ENCODE measurements at regions not wholly inside any gene's neighbourhood (a gene's known extent, or its start where the extent isn't known, plus 50 kb on each side); places are given as distances from the start of the nearest gene placed in this dataset.

DNA sequence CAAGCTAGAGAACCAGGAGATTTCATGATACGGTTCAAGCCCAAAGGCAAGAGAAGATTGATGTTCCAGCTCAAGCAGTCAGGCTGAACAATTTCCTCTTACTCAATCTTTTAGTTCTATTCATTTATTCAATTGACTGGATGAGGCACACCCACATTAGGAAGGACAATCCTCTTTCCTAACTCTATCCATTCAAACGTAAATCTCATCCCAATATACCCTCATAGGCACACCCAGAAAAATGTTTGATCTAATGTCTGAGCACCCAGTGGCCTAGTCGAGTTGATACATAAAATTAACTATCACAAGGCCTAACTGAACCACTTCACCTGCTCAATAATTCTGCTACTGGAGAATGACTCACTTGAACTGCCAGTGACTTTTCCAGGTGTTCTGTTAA lies 180.7 kb downstream of the RAD51AP2 start:
- Histone ChIP-seq H3K9me2 (replicated peaks; ENCODE audit: insufficient read depth) (no peaks in the 10 kb centered on the region), H3K9me3 (ENCODE audit: low read depth) (no peaks in the 10 kb centered on the region), H2AFZ (no peak overlapping the region), H4K20me1 (ENCODE audit: insufficient read depth, poor library complexity, severe bottlenecking) (no peaks in the 10 kb centered on the region), H3K4me1 (ENCODE audit: insufficient read depth) (no peaks in the 10 kb centered on the region), H3K36me3 (replicated peaks; ENCODE audit: insufficient read depth, low read depth) (no peaks in the 10 kb centered on the region), H3K79me2 (no peaks in the 10 kb centered on the region), H3K27ac (no peak overlapping the region), H3K4me2 (no peak overlapping the region), H3K4me3 (no peak overlapping the region), H3K27me3 (no peaks in the 10 kb centered on the region)
- TF ChIP-seq, protein P1, sequence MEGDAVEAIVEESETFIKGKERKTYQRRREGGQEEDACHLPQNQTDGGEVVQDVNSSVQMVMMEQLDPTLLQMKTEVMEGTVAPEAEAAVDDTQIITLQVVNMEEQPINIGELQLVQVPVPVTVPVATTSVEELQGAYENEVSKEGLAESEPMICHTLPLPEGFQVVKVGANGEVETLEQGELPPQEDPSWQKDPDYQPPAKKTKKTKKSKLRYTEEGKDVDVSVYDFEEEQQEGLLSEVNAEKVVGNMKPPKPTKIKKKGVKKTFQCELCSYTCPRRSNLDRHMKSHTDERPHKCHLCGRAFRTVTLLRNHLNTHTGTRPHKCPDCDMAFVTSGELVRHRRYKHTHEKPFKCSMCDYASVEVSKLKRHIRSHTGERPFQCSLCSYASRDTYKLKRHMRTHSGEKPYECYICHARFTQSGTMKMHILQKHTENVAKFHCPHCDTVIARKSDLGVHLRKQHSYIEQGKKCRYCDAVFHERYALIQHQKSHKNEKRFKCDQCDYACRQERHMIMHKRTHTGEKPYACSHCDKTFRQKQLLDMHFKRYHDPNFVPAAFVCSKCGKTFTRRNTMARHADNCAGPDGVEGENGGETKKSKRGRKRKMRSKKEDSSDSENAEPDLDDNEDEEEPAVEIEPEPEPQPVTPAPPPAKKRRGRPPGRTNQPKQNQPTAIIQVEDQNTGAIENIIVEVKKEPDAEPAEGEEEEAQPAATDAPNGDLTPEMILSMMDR (IDR thresholded peaks at IDR 0.05; ENCODE audit: poor library complexity) = no peak
- TF ChIP-seq EZH2 (IDR thresholded peaks at IDR 0.05; ENCODE audit: borderline replicate concordance) (no peak), EZH2phosphoT487 (IDR thresholded peaks at IDR 0.05; ENCODE audit: low read depth, severe bottlenecking, unreplicated experiment) (no peak)
- 89% methylated on average over 3 of the region's 3 CpGs for WGBS (ENCODE audit: low lambda C conversion rate, missing lambda C conversion rate)
- no peak for DNase-seq (ENCODE audit: low spot score)

DNA sequence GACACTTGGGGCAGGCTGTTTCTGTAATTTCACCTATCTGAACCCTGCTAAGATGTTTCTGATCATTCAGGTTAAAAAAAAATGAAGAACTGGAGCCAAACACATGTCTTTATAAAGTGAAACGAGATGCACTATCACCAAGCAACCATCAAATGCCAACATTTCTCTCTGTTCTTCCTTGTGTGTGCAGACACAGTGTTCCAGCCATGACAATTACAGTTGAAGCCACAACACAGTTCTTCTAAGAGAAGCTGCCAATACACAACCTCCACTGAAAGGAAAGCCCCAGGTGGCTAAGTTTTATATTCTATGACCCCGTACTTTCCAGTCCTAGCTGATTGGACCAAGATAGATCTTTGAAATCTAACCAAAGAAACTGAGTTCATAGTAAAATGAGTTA lies 181.8 kb downstream of the RAD51AP2 start:
- no peak for DNase-seq (ENCODE audit: low spot score)
- WGBS (ENCODE audit: low lambda C conversion rate, missing lambda C conversion rate) = 79% methylated on average over 2 of the region's 2 CpGs
- Histone ChIP-seq H3K4me3 (no peak overlapping the region), H3K4me2 (no peak overlapping the region), H3K9me3 (ENCODE audit: low read depth) (no peaks in the 10 kb centered on the region), H3K4me1 (ENCODE audit: insufficient read depth) (no peaks in the 10 kb centered on the region), H2AFZ (no peak overlapping the region), H3K79me2 (no peaks in the 10 kb centered on the region), H3K9me2 (replicated peaks; ENCODE audit: insufficient read depth) (no peaks in the 10 kb centered on the region), H3K27me3 (no peaks in the 10 kb centered on the region), H3K27ac (no peak overlapping the region), H4K20me1 (ENCODE audit: insufficient read depth, poor library complexity, severe bottlenecking) (no peaks in the 10 kb centered on the region), H3K36me3 (replicated peaks; ENCODE audit: insufficient read depth, low read depth) (no peaks in the 10 kb centered on the region)
- TF ChIP-seq EZH2 (IDR thresholded peaks at IDR 0.05; ENCODE audit: borderline replicate concordance) (no peak), EZH2phosphoT487 (IDR thresholded peaks at IDR 0.05; ENCODE audit: low read depth, severe bottlenecking, unreplicated experiment) (no peak)
- TF ChIP-seq, protein P1 (IDR thresholded peaks at IDR 0.05; ENCODE audit: poor library complexity) = no peak

DNA sequence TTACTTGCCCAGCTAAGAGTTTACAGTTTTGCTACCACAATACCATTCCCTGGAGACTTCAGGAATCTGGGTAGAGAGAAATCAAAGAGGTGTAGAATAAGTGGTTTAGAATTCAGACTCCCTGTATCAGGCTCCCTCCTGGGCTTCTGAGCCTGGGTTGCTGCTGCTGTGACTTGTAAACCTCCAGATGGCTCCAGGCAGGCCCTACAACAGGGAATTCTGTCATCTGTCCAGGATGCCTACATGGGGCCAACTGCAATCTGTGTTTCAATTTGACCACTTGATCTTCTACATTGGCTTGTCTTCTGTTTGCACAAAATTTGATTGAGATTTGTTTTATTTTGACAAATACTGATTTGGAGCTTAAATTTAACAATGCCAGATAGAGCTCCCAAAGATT lies 183.9 kb downstream of the RAD51AP2 start:
- Histone ChIP-seq H3K9me2 (replicated peaks; ENCODE audit: insufficient read depth) (no peaks in the 10 kb centered on the region), H3K36me3 (replicated peaks; ENCODE audit: insufficient read depth, low read depth) (no peaks in the 10 kb centered on the region), H4K20me1 (ENCODE audit: insufficient read depth, poor library complexity, severe bottlenecking) (no peaks in the 10 kb centered on the region), H3K27me3 (no peaks in the 10 kb centered on the region), H3K9me3 (ENCODE audit: low read depth) (no peaks in the 10 kb centered on the region), H2AFZ (no peak overlapping the region), H3K27ac (no peak overlapping the region), H3K4me1 (ENCODE audit: insufficient read depth) (no peaks in the 10 kb centered on the region), H3K4me3 (no peak overlapping the region), H3K4me2 (no peak overlapping the region), H3K79me2 (no peaks in the 10 kb centered on the region)
- DNase-seq (ENCODE audit: low spot score) = no peak
- TF ChIP-seq, protein P1 (IDR thresholded peaks at IDR 0.05; ENCODE audit: poor library complexity) = no peak
- TF ChIP-seq EZH2phosphoT487 (IDR thresholded peaks at IDR 0.05; ENCODE audit: low read depth, severe bottlenecking, unreplicated experiment) = no peak

DNA sequence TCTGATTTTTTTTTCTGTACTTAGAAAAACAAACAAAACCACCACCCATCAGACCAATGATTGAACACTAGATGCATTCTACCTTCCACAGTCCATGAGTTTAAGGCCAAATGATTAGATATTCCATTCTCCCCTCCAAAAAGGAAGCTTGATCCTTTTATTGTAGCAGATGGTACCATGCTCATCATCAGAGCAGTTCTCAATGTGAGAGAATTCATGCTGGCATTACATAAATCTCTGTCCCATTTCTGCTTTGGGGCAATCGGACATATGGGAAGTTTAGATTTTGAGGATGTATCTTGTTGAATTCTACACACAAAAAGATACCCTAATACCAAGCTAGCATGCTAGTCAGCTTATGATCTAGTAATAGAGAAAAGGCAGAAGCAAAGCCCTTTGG lies 186.6 kb downstream of the RAD51AP2 start:
- no peak overlapping the region for H3K4me2 ChIP-seq
- no peak overlapping the region for H2AFZ ChIP-seq
- H3K36me3 ChIP-seq (replicated peaks; ENCODE audit: insufficient read depth, low read depth) = no peaks in the 10 kb centered on the region
- no peaks in the 10 kb centered on the region for H3K79me2 ChIP-seq
- WGBS (ENCODE audit: low lambda C conversion rate, missing lambda C conversion rate) = 91% methylated on average over 1 of the region's 1 CpG
- H3K27ac ChIP-seq = no peak overlapping the region
- H3K9me3 ChIP-seq (ENCODE audit: low read depth) = no peaks in the 10 kb centered on the region
- no peaks in the 10 kb centered on the region for H3K9me2 ChIP-seq (replicated peaks; ENCODE audit: insufficient read depth)
- no peak overlapping the region for H3K4me3 ChIP-seq
- H3K4me1 ChIP-seq (ENCODE audit: insufficient read depth) = peaks cover 2% of the 10 kb centered on the region
- DNase-seq (ENCODE audit: low spot score) = no peak
- no peaks in the 10 kb centered on the region for H4K20me1 ChIP-seq (ENCODE audit: insufficient read depth, poor library complexity, severe bottlenecking)
- no peaks in the 10 kb centered on the region for H3K27me3 ChIP-seq
- TF ChIP-seq EZH2phosphoT487 (IDR thresholded peaks at IDR 0.05; ENCODE audit: low read depth, severe bottlenecking, unreplicated experiment) = no peak
- TF ChIP-seq, protein P1 (IDR thresholded peaks at IDR 0.05; ENCODE audit: poor library complexity) = no peak
- TF ChIP-seq EZH2 (IDR thresholded peaks at IDR 0.05; ENCODE audit: borderline replicate concordance) = no peak

All from hepatocyte (in vitro differentiated cells).